Ovary (tissue), 3 donors: ENCODE measurements at regions not wholly inside any gene's neighbourhood (a gene's known extent, or its start where the extent isn't known, plus 50 kb on each side); places are given as distances from the start of the nearest gene placed in this dataset.

Experiments used
- CTCF ChIP-seq, 3 donors: fragments of 450-650 bp in 2 of 3; fragments of 200-600 bp in 1 of 3; IDR thresholded peaks; one replicate each; pipeline versions ENCODE4 v1.5.1 to v1.8.0; 2016 to 2022; ENCODE audit warnings: antibody characterized with exemption in 3 of 3, mild to moderate bottlenecking in 1 of 3
- EP300 ChIP-seq: sonication (generic); formaldehyde crosslinking; IDR thresholded peaks from one replicate; pipeline ENCODE4 v1.6.1; 2017; ENCODE audit warnings: antibody characterized with exemption
- POLR2A ChIP-seq: fragments of 450-650 bp; IDR thresholded peaks from one replicate; pipeline ENCODE4 v1.6.1; 2017; ENCODE audit warnings: antibody characterized with exemption, mild to moderate bottlenecking, moderate library complexity
- donor health status: DM: no; HTN: no; CAD: no.

- no peak for TF ChIP-seq CTCF (IDR thresholded peaks at IDR 0.05)
- TF ChIP-seq POLR2A: no peak
- TF ChIP-seq EP300: no peak
These were observed 101.6 kb upstream of the PACRGL start for GRCh38 chr4:20598626-20599025.
